SK-N-SH treated with all-trans-retinoic acid at 6 μM for 48 hours (cell line): ENCODE measurements at regions not wholly inside any gene's neighbourhood (a gene's known extent, or its start where the extent isn't known, plus 50 kb on each side); places are given as distances from the start of the nearest gene placed in this dataset.

Experiments used
- ATAC-seq: fragments of 200-7000 bp; cut with Tn5 transposase; 3 replicates; pipeline ENCODE4 v1.9.1; 2020; ENCODE audit warnings: mild to moderate bottlenecking, moderate library complexity
- BACH2 ChIP-seq: fragments of 250-450 bp; sonication (Bioruptor Pico); IDR thresholded peaks from 2 replicates; pipeline ENCODE4 v1.9.0; 2021; ENCODE audit warnings: mild to moderate bottlenecking, borderline replicate concordance
- CREB5 ChIP-seq: fragments of 250-450 bp; sonication (Bioruptor Pico); IDR thresholded peaks from 2 replicates; pipeline ENCODE4 v1.5.1; 2020; ENCODE audit warnings: low read depth, mild to moderate bottlenecking, moderate library complexity
- CSDC2 ChIP-seq: fragments of 250-450 bp; sonication (Bioruptor Pico); IDR thresholded peaks from 2 replicates; pipeline ENCODE4 v1.5.0; 2020; ENCODE audit warnings: mild to moderate bottlenecking, moderate library complexity
- ESRRG ChIP-seq: fragments of 250-450 bp; sonication (Bioruptor Pico); IDR thresholded peaks from 2 replicates; pipeline ENCODE4 v1.6.1; 2021; ENCODE audit warnings: mild to moderate bottlenecking
- GLIS3 ChIP-seq: fragments of 250-450 bp; sonication (Bioruptor Pico); IDR thresholded peaks from 2 replicates; pipeline ENCODE4 v1.5.0; 2020; ENCODE audit warnings: mild to moderate bottlenecking, moderate library complexity
- ISL1 ChIP-seq: fragments of 250-450 bp; sonication (Bioruptor Pico); IDR thresholded peaks from 2 replicates; pipeline ENCODE4 v2.1.2; 2022; ENCODE audit warnings: mild to moderate bottlenecking, moderate library complexity
- OSR1 ChIP-seq: fragments of 250-450 bp; sonication (Bioruptor Pico); IDR thresholded peaks from 2 replicates; pipeline ENCODE4 v1.8.0; 2022; ENCODE audit warnings: moderate library complexity, mild to moderate bottlenecking, inconsistent platforms
- PATZ1 ChIP-seq: fragments of 250-450 bp; sonication (Bioruptor Pico); IDR thresholded peaks from 2 replicates; pipeline ENCODE4 v1.8.0; 2020; ENCODE audit warnings: mild to moderate bottlenecking, moderate library complexity, borderline replicate concordance
- POU6F1 ChIP-seq: fragments of 250-450 bp; sonication (Bioruptor Pico); IDR thresholded peaks from 2 replicates; pipeline ENCODE4 v1.8.0; 2021; ENCODE audit warnings: low read depth, mild to moderate bottlenecking, moderate library complexity, borderline replicate concordance
- PPARA ChIP-seq: fragments of 250-450 bp; sonication (Bioruptor Pico); IDR thresholded peaks from 2 replicates; pipeline ENCODE4 v1.5.0; 2020; ENCODE audit warnings: mild to moderate bottlenecking, borderline replicate concordance
- RARB ChIP-seq: fragments of 250-450 bp; sonication (Bioruptor Pico); IDR thresholded peaks from 2 replicates; pipeline ENCODE4 v1.8.0; 2021; ENCODE audit warnings: mild to moderate bottlenecking, moderate library complexity
- SNAI2 ChIP-seq: fragments of 250-450 bp; sonication (Bioruptor Pico); IDR thresholded peaks from 2 replicates; pipeline ENCODE4 v1.5.0; 2020; ENCODE audit warnings: mild to moderate bottlenecking, moderate library complexity
- TCF4 ChIP-seq: fragments of 250-450 bp; sonication (Bioruptor Pico); IDR thresholded peaks from 2 replicates; pipeline ENCODE4 v1.8.0; 2021; ENCODE audit warnings: mild to moderate bottlenecking, moderate library complexity, borderline replicate concordance
- TOX ChIP-seq: fragments of 250-450 bp; sonication (Bioruptor Pico); IDR thresholded peaks from 2 replicates; pipeline ENCODE4 v1.8.0; 2021; ENCODE audit warnings: mild to moderate bottlenecking, moderate library complexity, borderline replicate concordance
- TSHZ2 ChIP-seq: fragments of 250-450 bp; sonication (Bioruptor Pico); IDR thresholded peaks from 2 replicates; pipeline ENCODE4 v1.5.0; 2020; ENCODE audit warnings: mild to moderate bottlenecking, moderate library complexity
- ZC3H10 ChIP-seq: fragments of 250-450 bp; sonication (Bioruptor Pico); IDR thresholded peaks from 2 replicates; pipeline ENCODE4 v1.5.1; 2021; ENCODE audit warnings: mild to moderate bottlenecking, moderate library complexity
- ZFP3 ChIP-seq: fragments of 250-450 bp; sonication (Bioruptor Pico); IDR thresholded peaks from 2 replicates; pipeline ENCODE4 v1.5.0; 2020; ENCODE audit warnings: mild to moderate bottlenecking, moderate library complexity
- ZFP30 ChIP-seq: fragments of 450-650 bp; formaldehyde crosslinking; IDR thresholded peaks from 2 replicates; pipeline ENCODE4 v1.5.0; 2022; ENCODE audit warnings: mild to moderate bottlenecking, moderate library complexity
- ZNF565 ChIP-seq: fragments of 450-650 bp; formaldehyde crosslinking; conservative IDR thresholded peaks from 2 replicates; pipeline ENCODE4 v1.5.0; 2020; ENCODE audit warnings: low read depth, mild to moderate bottlenecking, moderate library complexity
- ZNF8 ChIP-seq: fragments of 450-650 bp; formaldehyde crosslinking; IDR thresholded peaks from 2 replicates; pipeline ENCODE4 v1.5.0; 2020; ENCODE audit warnings: mild to moderate bottlenecking, moderate library complexity

- TF ChIP-seq ESRRG (CRISPR knock-in tag) (no peak), CREB5 (CRISPR knock-in tag) (no peak), ZNF8 (CRISPR knock-in tag) (no peak), ZC3H10 (no peak), ZFP30 (CRISPR knock-in tag) (no peak)
- TF ChIP-seq, all 23 proteins: peak for 0
- no peak for ATAC-seq
These were observed 198.4 kb downstream of the GALC start for GRCh38 chr14:87794561-87794960.

GRCh38 chr14:87785897-87786296, 207.1 kb downstream of the GALC start:
- ATAC-seq: no peak
- TF ChIP-seq BACH2 (CRISPR knock-in tag) (no peak), RARB (CRISPR knock-in tag) (no peak), ZFP30 (CRISPR knock-in tag) (no peak), TOX (CRISPR knock-in tag) (no peak), CSDC2 (CRISPR knock-in tag) (no peak), PATZ1 (CRISPR knock-in tag) (no peak), CREB5 (CRISPR knock-in tag) (no peak), TCF4 (no peak), POU6F1 (CRISPR knock-in tag) (no peak)

DNA sequence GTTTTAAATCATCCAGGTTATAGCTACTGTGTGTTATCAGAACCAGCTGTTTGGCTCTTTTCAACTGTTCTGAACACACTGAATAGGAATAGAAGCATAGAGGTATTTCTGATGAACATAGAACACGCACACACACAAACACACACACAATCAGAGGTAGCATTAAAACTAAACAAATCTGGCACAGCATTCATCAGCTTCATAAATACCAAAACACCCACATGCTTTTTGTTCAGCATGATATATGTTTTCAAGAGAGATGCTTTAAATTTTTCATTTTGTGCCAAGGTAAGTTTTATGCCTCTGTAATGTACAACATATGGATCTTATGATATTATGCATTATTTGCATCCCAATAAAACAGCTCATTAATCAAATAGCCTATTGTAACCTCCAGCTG, 208.6 kb downstream of the GALC start:
- ATAC-seq: no peak
- no peak for TF ChIP-seq TCF4
- TF ChIP-seq OSR1: no peak
- no peak for TF ChIP-seq BACH2 (CRISPR knock-in tag)
- TF ChIP-seq CSDC2 (CRISPR knock-in tag): no peak
- no peak for TF ChIP-seq PPARA
- TF ChIP-seq SNAI2 (CRISPR knock-in tag): no peak
- no peak for TF ChIP-seq RARB (CRISPR knock-in tag)
- no peak for TF ChIP-seq ZNF565 (CRISPR knock-in tag)

DNA sequence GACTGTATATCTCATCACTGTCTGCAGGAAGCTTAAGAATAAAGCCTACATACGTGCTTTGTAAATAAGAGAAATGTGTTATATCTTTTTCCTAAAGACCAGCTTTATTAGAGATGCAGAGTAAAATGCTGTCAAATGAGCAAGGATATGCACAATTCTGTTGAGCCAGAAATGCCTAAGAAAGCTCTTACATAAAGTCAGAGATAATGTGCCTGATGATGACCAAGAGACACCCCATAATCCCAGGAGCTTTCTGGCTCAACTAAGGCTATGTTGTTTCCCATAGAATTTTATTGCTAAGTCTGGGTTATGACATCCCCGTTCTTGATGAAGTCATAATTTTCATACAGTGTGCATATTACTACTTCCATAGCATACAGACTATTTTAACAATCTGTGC, 209.9 kb downstream of the GALC start:
- ATAC-seq: no peak
- no peak for TF ChIP-seq PPARA
- TF ChIP-seq CSDC2 (CRISPR knock-in tag): no peak
- no peak for TF ChIP-seq ZFP30 (CRISPR knock-in tag)
- no peak for TF ChIP-seq TCF4
- TF ChIP-seq TSHZ2 (CRISPR knock-in tag): no peak
- no peak for TF ChIP-seq GLIS3
- TF ChIP-seq ZFP3 (CRISPR knock-in tag): no peak
- TF ChIP-seq TOX (CRISPR knock-in tag): no peak
- no peak for TF ChIP-seq ISL1 (CRISPR knock-in tag)
- no peak for TF ChIP-seq BACH2 (CRISPR knock-in tag)
